Esophagus muscularis mucosa (tissue), 4 donors: ENCODE measurements at regions not wholly inside any gene's neighbourhood (a gene's known extent, or its start where the extent isn't known, plus 50 kb on each side); places are given as distances from the start of the nearest gene placed in this dataset.
"Not testable (repeated sequence)": the region's sequence is repeated elsewhere in the genome, so short reads cannot be mapped to it uniquely, and the experiment has no call there.

ENCODE experiments used
- DNase-seq: peaks from one replicate; pipeline ENCODE4 v3.0.0-alpha.2; 2017; ENCODE audit errors: extremely low spot score
- H3K27ac ChIP-seq, 4 donors: fragments of 200-600 bp; sonication (generic); replicated peaks in 1 of 4; 1 replicate in 3 of 4; 2 replicates in 1 of 4; pipeline ENCODE4 v1.5.1; 2016 to 2019; ENCODE audit warnings: mild to moderate bottlenecking in 1 of 4
- H3K27me3 ChIP-seq, 4 donors: fragments of 200-600 bp; sonication (generic); one replicate each; pipeline versions ENCODE4 v1.5.1 to v1.6.0; 2016 to 2019
- H3K36me3 ChIP-seq, 4 donors: fragments of 200-600 bp; sonication (generic); one replicate each; pipeline ENCODE4 v1.5.1; 2016 to 2019
- H3K4me1 ChIP-seq, 4 donors: fragments of 200-600 bp; sonication (generic); one replicate each; pipeline ENCODE4 v1.5.1; 2016 to 2019
- H3K4me3 ChIP-seq, 4 donors: fragments of 200-600 bp; sonication (generic); 1 replicate in 2 of 4; 2 replicates in 2 of 4; pipeline ENCODE4 v1.5.1; 2016 to 2019; ENCODE audit warnings: mild to moderate bottlenecking in 4 of 4, moderate library complexity in 1 of 4
- H3K9me3 ChIP-seq, 4 donors: fragments of 200-600 bp; sonication (generic); 1 replicate in 3 of 4; 2 replicates in 1 of 4; pipeline ENCODE4 v1.5.1; 2016 to 2019
- EP300 ChIP-seq: sonication (generic); formaldehyde crosslinking; IDR thresholded peaks from one replicate; pipeline ENCODE4 v1.6.1; 2017; ENCODE audit warnings: antibody characterized with exemption
- POLR2A ChIP-seq: fragments of 450-650 bp; IDR thresholded peaks from one replicate; pipeline ENCODE4 v1.6.1; 2017; ENCODE audit warnings: antibody characterized with exemption, moderate library complexity, mild to moderate bottlenecking, low read depth
- POLR2AphosphoS5 ChIP-seq, 2 donors: sonication (generic); formaldehyde crosslinking; IDR thresholded peaks; one replicate each; pipeline ENCODE4 v1.6.1; 2017; ENCODE audit warnings: antibody characterized with exemption in 2 of 2
- WGBS: methylation state at CpG from one replicate; pipeline ENCODE4 v1.1.5; 2018; 5-methylcytosine and 5-hydroxymethylcytosine counted together
- intact Hi-C: fragments of 100-400 bp; cut with DNase I; formaldehyde crosslinking; loops from one replicate; pipeline ENCODE4 v1.15.1; 2023
- TF ChIP-seq, protein P1 (sequence below), 3 experiments: fragments of 200-600 bp in 2 of 3; fragments of 450-650 bp in 1 of 3; sonication (generic) in 2 of 3; IDR thresholded peaks; one replicate each; pipeline ENCODE4 v1.5.1; 2017 to 2019; ENCODE audit warnings: antibody characterized with exemption in 3 of 3, mild to moderate bottlenecking in 2 of 3, moderate library complexity in 1 of 3

- DNase-seq: no peak
- Histone ChIP-seq H3K36me3 (no peaks in the 10 kb centered on the region), H3K9me3 (no peaks in the 10 kb centered on the region), H3K27ac (no peak overlapping the region), H3K4me3 (no peak overlapping the region), H3K27me3 (no peaks in the 10 kb centered on the region), H3K4me1 (no peaks in the 10 kb centered on the region)
- intact Hi-C loops: no loop called here
- 74% methylated on average over 2 of the region's 2 CpGs for WGBS
- TF ChIP-seq POLR2AphosphoS5 (IDR thresholded peaks at IDR 0.05): no peak
- TF ChIP-seq, protein P1, sequence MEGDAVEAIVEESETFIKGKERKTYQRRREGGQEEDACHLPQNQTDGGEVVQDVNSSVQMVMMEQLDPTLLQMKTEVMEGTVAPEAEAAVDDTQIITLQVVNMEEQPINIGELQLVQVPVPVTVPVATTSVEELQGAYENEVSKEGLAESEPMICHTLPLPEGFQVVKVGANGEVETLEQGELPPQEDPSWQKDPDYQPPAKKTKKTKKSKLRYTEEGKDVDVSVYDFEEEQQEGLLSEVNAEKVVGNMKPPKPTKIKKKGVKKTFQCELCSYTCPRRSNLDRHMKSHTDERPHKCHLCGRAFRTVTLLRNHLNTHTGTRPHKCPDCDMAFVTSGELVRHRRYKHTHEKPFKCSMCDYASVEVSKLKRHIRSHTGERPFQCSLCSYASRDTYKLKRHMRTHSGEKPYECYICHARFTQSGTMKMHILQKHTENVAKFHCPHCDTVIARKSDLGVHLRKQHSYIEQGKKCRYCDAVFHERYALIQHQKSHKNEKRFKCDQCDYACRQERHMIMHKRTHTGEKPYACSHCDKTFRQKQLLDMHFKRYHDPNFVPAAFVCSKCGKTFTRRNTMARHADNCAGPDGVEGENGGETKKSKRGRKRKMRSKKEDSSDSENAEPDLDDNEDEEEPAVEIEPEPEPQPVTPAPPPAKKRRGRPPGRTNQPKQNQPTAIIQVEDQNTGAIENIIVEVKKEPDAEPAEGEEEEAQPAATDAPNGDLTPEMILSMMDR (IDR thresholded peaks at IDR 0.05): no peak
- no peak for TF ChIP-seq EP300
- no peak for TF ChIP-seq POLR2A
These were observed 648.2 kb downstream of the SLCO4C1 start for GRCh38 chr5:101647861-101648260.

DNA sequence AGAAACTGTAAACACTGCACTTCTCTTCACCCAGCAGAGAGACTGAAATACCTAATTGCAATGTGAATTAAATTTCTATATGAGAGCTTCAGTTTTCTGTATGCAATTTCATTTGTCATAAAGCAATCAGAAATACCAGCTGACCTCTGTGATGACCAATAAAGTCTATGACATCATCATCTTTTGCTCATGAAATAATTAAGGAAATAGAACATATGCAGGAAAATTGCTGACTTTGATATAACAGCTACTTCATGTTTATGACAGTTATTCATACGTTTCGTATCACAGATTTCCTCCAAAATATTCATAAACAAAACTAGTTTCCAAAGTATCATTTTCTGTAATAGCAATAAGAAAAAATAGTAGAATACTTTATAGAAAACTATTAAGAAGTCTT, 652.3 kb downstream of the SLCO4C1 start:
- H3K36me3 ChIP-seq: no peaks in the 10 kb centered on the region
- H3K27ac ChIP-seq: no peak overlapping the region
- no peaks in the 10 kb centered on the region for H3K27me3 ChIP-seq
- H3K4me3 ChIP-seq: no peak overlapping the region
- intact Hi-C loops: no loop called here
- no peak for TF ChIP-seq POLR2A
- no peak for TF ChIP-seq POLR2AphosphoS5 (IDR thresholded peaks at IDR 0.05)
- no peak for TF ChIP-seq EP300
- TF ChIP-seq, protein P1 (IDR thresholded peaks at IDR 0.05): no peak
- 75% methylated on average over 2 of the region's 2 CpGs for WGBS
- no peak for DNase-seq
- H3K4me1 ChIP-seq: no peaks in the 10 kb centered on the region
- H3K9me3 ChIP-seq: no peaks in the 10 kb centered on the region

DNA sequence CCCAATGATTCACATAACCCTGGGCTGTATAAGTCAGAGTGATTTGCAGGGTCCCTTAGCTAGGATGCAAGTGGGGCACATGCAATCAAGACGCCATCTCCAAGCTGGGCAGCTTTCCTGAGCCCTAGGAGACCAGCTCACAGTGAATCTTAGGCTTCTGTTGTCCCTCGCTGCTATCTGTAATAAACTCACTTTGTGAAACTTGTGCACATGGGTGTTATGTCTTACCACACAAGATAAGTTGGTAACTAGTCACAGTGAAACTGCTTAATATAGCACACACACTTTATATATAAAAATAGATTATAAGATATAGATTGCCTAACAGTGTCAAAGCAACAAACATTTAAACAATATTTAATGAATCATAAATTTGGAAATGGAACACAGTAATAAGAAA, 658.5 kb downstream of the SLCO4C1 start:
- H3K36me3 ChIP-seq: no peaks in the 10 kb centered on the region
- intact Hi-C loops: no loop called here
- TF ChIP-seq POLR2AphosphoS5 (IDR thresholded peaks at IDR 0.05) (no peak), EP300 (no peak), POLR2A (no peak)
- TF ChIP-seq, protein P1 (IDR thresholded peaks at IDR 0.05): no peak
- no peak overlapping the region for H3K27ac ChIP-seq
- no peak for DNase-seq
- 75% methylated on average over 2 of the region's 2 CpGs for WGBS
- no peaks in the 10 kb centered on the region for H3K27me3 ChIP-seq
- H3K4me1 ChIP-seq: no peaks in the 10 kb centered on the region
- no peak overlapping the region for H3K4me3 ChIP-seq
- no peaks in the 10 kb centered on the region for H3K9me3 ChIP-seq

DNA sequence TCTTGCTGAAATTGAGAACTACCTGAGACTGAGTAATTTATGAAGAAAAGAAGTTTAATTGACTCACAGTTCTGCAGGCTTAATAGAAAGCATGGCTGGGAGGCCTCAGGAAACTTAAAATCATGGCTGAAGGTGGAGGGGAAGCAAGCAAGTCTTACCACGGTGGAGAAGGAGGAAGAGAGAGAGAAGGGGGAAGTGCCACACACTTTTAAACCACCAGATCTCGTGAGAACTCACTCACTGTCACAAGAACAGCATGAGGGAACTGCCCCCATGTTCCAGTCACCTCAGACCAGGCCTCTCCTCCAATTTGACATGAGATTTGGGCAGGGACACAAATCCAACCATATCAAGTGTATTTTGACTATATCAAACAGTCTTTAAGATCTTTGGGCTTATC, 668.3 kb downstream of the SLCO4C1 start:
- H3K36me3 ChIP-seq, intact Hi-C loops, H3K4me1 ChIP-seq, H3K27ac ChIP-seq, H3K9me3 ChIP-seq, DNase-seq, H3K4me3 ChIP-seq, H3K27me3 ChIP-seq: not testable (repeated sequence)
- 36% methylated on average over 2 of the region's 2 CpGs for WGBS

GRCh38 chr5:101626572-101626971, 669.5 kb downstream of the SLCO4C1 start:
- intact Hi-C loops: no loop called here
- Histone ChIP-seq H3K27me3 (no peaks in the 10 kb centered on the region), H3K4me1 (no peaks in the 10 kb centered on the region), H3K36me3 (no peaks in the 10 kb centered on the region), H3K4me3 (no peak overlapping the region), H3K9me3 (no peaks in the 10 kb centered on the region), H3K27ac (no peak overlapping the region)
- TF ChIP-seq, protein P1 (IDR thresholded peaks at IDR 0.05): no peak
- no peak for TF ChIP-seq POLR2A
- no peak for TF ChIP-seq EP300
- TF ChIP-seq POLR2AphosphoS5 (IDR thresholded peaks at IDR 0.05): no peak
- 77% methylated on average over 1 of the region's 1 CpG for WGBS
- no peak for DNase-seq
